Neural cell (in vitro differentiated cells): ENCODE measurements at regions not wholly inside any gene's neighbourhood (a gene's known extent, or its start where the extent isn't known, plus 50 kb on each side); places are given as distances from the start of the nearest gene placed in this dataset.

Experiments used
- H2AFZ ChIP-seq: fragments of 200-600, 300-800 bp; sonication (generic), shearing (Covaris generic); 2 replicates; pipeline ENCODE4 v1.6.0; 2014; ENCODE audit warnings: low read depth, mild to moderate bottlenecking, antibody characterized with exemption, low read length, moderate library complexity
- H3F3A ChIP-seq: fragments of 200-600 bp; shearing (Covaris generic); 2 replicates; pipeline ENCODE4 v1.6.1; 2016; ENCODE audit warnings: mild to moderate bottlenecking, moderate library complexity, mixed read lengths, antibody characterized with exemption, low read length; ENCODE audit not compliant: insufficient read depth, poor library complexity, severe bottlenecking
- H3K27ac ChIP-seq: fragments of 200-600, 300-800 bp; sonication (generic), shearing (Covaris generic); 2 replicates; pipeline ENCODE4 v1.5.1; 2014; ENCODE audit warnings: mild to moderate bottlenecking, low read length, moderate library complexity
- H3K27me3 ChIP-seq: fragments of 300-800, 200-600 bp; sonication (generic), shearing (Covaris generic); 2 replicates; pipeline ENCODE4 v1.6.0; 2014; ENCODE audit warnings: mild to moderate bottlenecking, low read depth, low read length, moderate library complexity; ENCODE audit not compliant: insufficient read depth
- H3K36me3 ChIP-seq: fragments of 300-800, 200-600 bp; sonication (generic), shearing (Covaris generic); 2 replicates; pipeline ENCODE4 v1.5.1; 2014; ENCODE audit warnings: mild to moderate bottlenecking, antibody characterized with exemption, low read length, moderate library complexity; ENCODE audit not compliant: insufficient read depth
- H3K4me2 ChIP-seq: fragments of 300-800, 200-600 bp; sonication (generic), shearing (Covaris generic); 2 replicates; pipeline ENCODE4 v1.6.0; 2014; ENCODE audit warnings: mild to moderate bottlenecking, low read length
- H3K4me3 ChIP-seq: fragments of 300-800, 200-600 bp; sonication (generic), shearing (Covaris generic); 2 replicates; pipeline ENCODE4 v1.5.1; 2014; ENCODE audit warnings: mild to moderate bottlenecking, low read length, moderate library complexity
- H3K79me2 ChIP-seq: fragments of 200-600 bp; shearing (Covaris generic); replicated peaks from 2 replicates; pipeline ENCODE4 v1.6.0; 2014; ENCODE audit warnings: mild to moderate bottlenecking, low read length, moderate library complexity; ENCODE audit not compliant: insufficient read depth
- H3K9ac ChIP-seq: fragments of 300-800, 200-600 bp; sonication (generic), shearing (Covaris generic); 2 replicates; pipeline ENCODE4 v1.6.1; 2016; ENCODE audit warnings: mild to moderate bottlenecking, low read length, mixed read lengths
- H3K9me2 ChIP-seq: fragments of 200-600 bp; shearing (Covaris generic); 2 replicates; pipeline ENCODE4 v1.6.1; 2016; ENCODE audit warnings: mild to moderate bottlenecking, low read length, mixed read lengths; ENCODE audit not compliant: insufficient read depth
- H3K9me3 ChIP-seq: fragments of 200-600, 300-800 bp; sonication (generic), shearing (Covaris generic); 2 replicates; pipeline ENCODE4 v1.6.1; 2016; ENCODE audit warnings: mild to moderate bottlenecking, mixed run types, low read length, moderate library complexity, mixed read lengths
- H4K20me1 ChIP-seq: fragments of 200-600 bp; shearing (Covaris generic); 2 replicates; pipeline ENCODE4 v1.6.1; 2016; ENCODE audit warnings: mild to moderate bottlenecking, mixed run types; ENCODE audit not compliant: insufficient read depth
- CTCF ChIP-seq: fragments of 450-650 bp; IDR thresholded peaks from 2 replicates; pipeline ENCODE4 v1.5.1; 2014; ENCODE audit warnings: antibody characterized with exemption, mild to moderate bottlenecking, moderate library complexity; ENCODE audit not compliant: poor library complexity, severe bottlenecking
- EP300 ChIP-seq: fragments of 450-650 bp; conservative IDR thresholded peaks from 2 replicates; pipeline ENCODE4 v1.6.1; 2014; ENCODE audit warnings: antibody characterized with exemption, mild to moderate bottlenecking, moderate library complexity; ENCODE audit not compliant: poor library complexity, severe bottlenecking
- EZH2 ChIP-seq: fragments of 200-600, 300-800 bp; shearing (Covaris generic), sonication (generic); IDR thresholded peaks from 2 replicates; pipeline ENCODE4 v1.6.1; 2014; ENCODE audit warnings: antibody characterized with exemption, low read length, borderline replicate concordance, mild to moderate bottlenecking; ENCODE audit not compliant: insufficient read depth, poor library complexity, severe bottlenecking
- MXI1 ChIP-seq: fragments of 450-650 bp; conservative IDR thresholded peaks from 2 replicates; pipeline ENCODE4 v1.6.1; 2014; ENCODE audit warnings: antibody characterized with exemption, mild to moderate bottlenecking; ENCODE audit not compliant: poor library complexity, severe bottlenecking
- POLR2AphosphoS5 ChIP-seq: IDR thresholded peaks from 2 replicates; pipeline ENCODE4 v1.6.1; 2012
- RAD21 ChIP-seq: fragments of 450-650 bp; conservative IDR thresholded peaks from 2 replicates; pipeline ENCODE4 v1.6.1; 2014; ENCODE audit warnings: antibody characterized with exemption, mild to moderate bottlenecking, moderate library complexity
- REST ChIP-seq: IDR thresholded peaks from 2 replicates; pipeline ENCODE4 v1.6.1; 2012; ENCODE audit warnings: borderline replicate concordance
- SMC3 ChIP-seq: fragments of 450-650 bp; conservative IDR thresholded peaks from 2 replicates; pipeline ENCODE4 v1.6.1; 2014; ENCODE audit warnings: antibody characterized with exemption, mild to moderate bottlenecking, moderate library complexity; ENCODE audit not compliant: poor library complexity
- TAF1 ChIP-seq: IDR thresholded peaks from 2 replicates; pipeline ENCODE4 v1.6.1; 2012; ENCODE audit warnings: low read depth

- no peaks in the 10 kb centered on the region for H3K27me3 ChIP-seq
- H3K27ac ChIP-seq: no peak overlapping the region
- H3K4me2 ChIP-seq: no peak overlapping the region
These were observed 76.2 kb upstream of the STK39 start for GRCh38 chr2:168323529-168324021.

GRCh38 chr2:168326572-168326971 lies 79.2 kb upstream of the STK39 start:
- Histone ChIP-seq H3K9me3 (no peaks in the 10 kb centered on the region), H3K4me2 (no peak overlapping the region), H2AFZ (no peak overlapping the region), H3K4me3 (no peak overlapping the region), H3K27ac (no peak overlapping the region), H3K27me3 (no peaks in the 10 kb centered on the region), H3K79me2 (no peaks in the 10 kb centered on the region), H4K20me1 (no peaks in the 10 kb centered on the region), H3F3A (no peaks in the 10 kb centered on the region), H3K9me2 (no peaks in the 10 kb centered on the region), H3K36me3 (no peaks in the 10 kb centered on the region), H3K9ac (no peak overlapping the region)
- TF ChIP-seq EZH2: no peak
- TF ChIP-seq POLR2AphosphoS5: no peak
- no peak for TF ChIP-seq RAD21
- TF ChIP-seq MXI1: no peak
- TF ChIP-seq CTCF: no peak
- TF ChIP-seq TAF1: no peak
- TF ChIP-seq SMC3: no peak
- TF ChIP-seq REST: no peak

More at GRCh38 chr2:168323529-168324021, 76.2 kb upstream of the STK39 start:
- Histone ChIP-seq H4K20me1 (no peaks in the 10 kb centered on the region), H3K36me3 (no peaks in the 10 kb centered on the region), H3K79me2 (no peaks in the 10 kb centered on the region), H3K9ac (no peak overlapping the region), H3F3A (no peaks in the 10 kb centered on the region), H3K4me3 (no peak overlapping the region), H3K9me2 (no peaks in the 10 kb centered on the region), H2AFZ (no peak overlapping the region), H3K9me3 (no peaks in the 10 kb centered on the region)
- TF ChIP-seq REST (peak; percentile 35), EP300 (no peak)
